Endothelial cell of umbilical vein (primary cell): ENCODE measurements at regions not wholly inside any gene's neighbourhood (a gene's known extent, or its start where the extent isn't known, plus 50 kb on each side); places are given as distances from the start of the nearest gene placed in this dataset.

Experiments used
- POLR2A ChIP-seq: IDR thresholded peaks from 2 replicates; pipeline ENCODE4 v1.6.1; 2012; ENCODE audit warnings: low read depth, mild to moderate bottlenecking, control low read depth, low read length
- POLR2AphosphoS5 ChIP-seq: IDR thresholded peaks from 2 replicates; pipeline ENCODE4 v1.6.1; 2012; ENCODE audit warnings: low read depth, mild to moderate bottlenecking, control low read depth, low read length, moderate library complexity; ENCODE audit not compliant: insufficient read depth
- TF ChIP-seq, protein P1 (sequence below), 2 donors: IDR thresholded peaks; 1 replicate in 1 of 2; 2 replicates in 1 of 2; pipeline ENCODE4 v1.5.1; 2011; ENCODE audit warnings: low read length in 2 of 2, mild to moderate bottlenecking in 2 of 2, moderate library complexity in 2 of 2, control low read depth in 1 of 2, inconsistent platforms in 1 of 2, low read depth in 1 of 2; ENCODE audit not compliant: insufficient read depth in 1 of 2; ENCODE audit errors: extremely low read depth in 1 of 2
- TF ChIP-seq, protein P2 (sequence below): IDR thresholded peaks from 2 replicates; pipeline ENCODE4 v1.6.1; 2011; ENCODE audit not compliant: insufficient read depth, insufficient read length

DNA sequence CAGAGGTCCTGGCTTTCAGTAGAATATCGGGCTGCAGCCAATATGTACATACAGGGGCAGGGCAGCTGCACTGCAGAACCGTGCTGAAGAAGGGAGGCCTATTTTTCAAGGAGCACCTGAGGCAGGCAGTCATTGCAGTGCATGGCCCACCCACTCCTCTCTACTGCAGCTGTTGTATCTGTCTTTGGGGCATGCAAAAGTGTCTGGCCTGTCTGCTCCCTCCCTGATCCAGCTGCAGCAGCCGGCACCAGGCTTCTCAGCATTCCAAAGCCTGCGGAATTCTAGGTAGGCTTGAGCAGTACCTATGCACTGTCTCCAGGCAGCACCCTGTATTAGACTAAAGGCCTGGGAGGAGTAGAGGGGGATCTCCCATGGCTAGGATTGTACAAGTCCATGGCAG is 415.2 kb upstream of the MAGEB16 start:
- TF ChIP-seq, protein P1, sequence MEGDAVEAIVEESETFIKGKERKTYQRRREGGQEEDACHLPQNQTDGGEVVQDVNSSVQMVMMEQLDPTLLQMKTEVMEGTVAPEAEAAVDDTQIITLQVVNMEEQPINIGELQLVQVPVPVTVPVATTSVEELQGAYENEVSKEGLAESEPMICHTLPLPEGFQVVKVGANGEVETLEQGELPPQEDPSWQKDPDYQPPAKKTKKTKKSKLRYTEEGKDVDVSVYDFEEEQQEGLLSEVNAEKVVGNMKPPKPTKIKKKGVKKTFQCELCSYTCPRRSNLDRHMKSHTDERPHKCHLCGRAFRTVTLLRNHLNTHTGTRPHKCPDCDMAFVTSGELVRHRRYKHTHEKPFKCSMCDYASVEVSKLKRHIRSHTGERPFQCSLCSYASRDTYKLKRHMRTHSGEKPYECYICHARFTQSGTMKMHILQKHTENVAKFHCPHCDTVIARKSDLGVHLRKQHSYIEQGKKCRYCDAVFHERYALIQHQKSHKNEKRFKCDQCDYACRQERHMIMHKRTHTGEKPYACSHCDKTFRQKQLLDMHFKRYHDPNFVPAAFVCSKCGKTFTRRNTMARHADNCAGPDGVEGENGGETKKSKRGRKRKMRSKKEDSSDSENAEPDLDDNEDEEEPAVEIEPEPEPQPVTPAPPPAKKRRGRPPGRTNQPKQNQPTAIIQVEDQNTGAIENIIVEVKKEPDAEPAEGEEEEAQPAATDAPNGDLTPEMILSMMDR (IDR thresholded peaks at IDR 0.05; ENCODE audit: extremely low read depth in 1 of 2, insufficient read depth in 1 of 2, low read depth in 1 of 2, low read length in 2 of 2), result no peak
- TF ChIP-seq POLR2AphosphoS5, result no peak
- TF ChIP-seq, protein P2, sequence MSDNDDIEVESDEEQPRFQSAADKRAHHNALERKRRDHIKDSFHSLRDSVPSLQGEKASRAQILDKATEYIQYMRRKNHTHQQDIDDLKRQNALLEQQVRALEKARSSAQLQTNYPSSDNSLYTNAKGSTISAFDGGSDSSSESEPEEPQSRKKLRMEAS, result no peak
- no peak for TF ChIP-seq POLR2A
